ENCODE measurements at regions not wholly inside any gene's neighbourhood (a gene's known extent, or its start where the extent isn't known, plus 50 kb on each side); places are given as distances from the start of the nearest gene placed in this dataset.

DNA sequence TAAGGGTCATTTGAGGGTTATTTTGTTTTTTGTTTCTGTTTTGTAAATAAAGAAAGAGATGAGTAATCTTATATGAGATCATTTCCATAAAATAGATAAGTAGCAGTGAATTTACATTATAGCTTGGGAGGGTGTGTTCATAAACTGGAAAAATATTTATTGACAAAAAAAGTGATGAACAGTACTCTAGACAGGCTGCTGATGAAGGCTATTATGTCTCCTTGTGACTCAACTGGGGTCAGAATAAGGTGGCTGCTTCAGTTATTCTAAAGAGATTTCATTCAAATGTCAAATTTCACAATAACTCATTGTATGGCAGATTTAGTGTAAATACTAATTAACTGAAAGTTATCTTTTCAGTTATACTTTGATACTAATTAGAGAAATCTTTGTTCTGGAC lies 251.1 kb upstream of the CMC1 start:
- TF ChIP-seq SUZ12 (IDR thresholded peaks at IDR 0.05; ENCODE audit: extremely low read depth, insufficient read depth, insufficient read length) (no peak), ZNF274 (IDR thresholded peaks at IDR 0.05; ENCODE audit: low read depth, low read length) (no peak)

All from NT2/D1 (cell line).